ENCODE measurements at regions not wholly inside any gene's neighbourhood (a gene's known extent, or its start where the extent isn't known, plus 50 kb on each side); places are given as distances from the start of the nearest gene placed in this dataset.

GRCh38 chr3:168998792-168999191, 664.7 kb downstream of the MECOM start:
- Histone ChIP-seq H3K27me3 (ENCODE audit: insufficient read depth, low read length) (no peaks in the 10 kb centered on the region), H2AFZ (ENCODE audit: low read length) (no peak overlapping the region), H3K36me3 (ENCODE audit: insufficient read depth, low read length) (no peaks in the 10 kb centered on the region), H3K4me1 (ENCODE audit: insufficient read depth, low read length, severe bottlenecking) (no peaks in the 10 kb centered on the region), H3K4me3 (ENCODE audit: low read depth, low read length, poor library complexity, severe bottlenecking) (no peak overlapping the region), H3K4me2 (ENCODE audit: low read length) (no peak overlapping the region), H3F3A (ENCODE audit: insufficient read depth, low read length) (no peaks in the 10 kb centered on the region), H3K9ac (ENCODE audit: low read length) (no peak overlapping the region), H4K20me1 (ENCODE audit: insufficient read depth, low read length) (no peaks in the 10 kb centered on the region), H3K9me3 (ENCODE audit: low read length) (no peaks in the 10 kb centered on the region), H3K27ac (ENCODE audit: low read depth, low read length, poor library complexity, severe bottlenecking) (no peak overlapping the region), H3K9me2 (ENCODE audit: low read depth, low read length) (no peaks in the 10 kb centered on the region; the same call in 1 of the 2 replicates), H3K79me2 (ENCODE audit: insufficient read depth, low read length) (no peaks in the 10 kb centered on the region)
- TF ChIP-seq EZH2 (IDR thresholded peaks at IDR 0.05; ENCODE audit: borderline replicate concordance, low read length): no peak
- TF ChIP-seq CTCF (IDR thresholded peaks at IDR 0.05; ENCODE audit: low read length): no peak

- Histone ChIP-seq H3K4me3 (ENCODE audit: low read depth, low read length, poor library complexity, severe bottlenecking) (no peak overlapping the region), H3K9me2 (ENCODE audit: low read depth, low read length) (no peaks in the 10 kb centered on the region; the same call in 1 of the 2 replicates), H3K36me3 (ENCODE audit: insufficient read depth, low read length) (no peaks in the 10 kb centered on the region), H3K79me2 (ENCODE audit: insufficient read depth, low read length) (no peaks in the 10 kb centered on the region), H3K9ac (ENCODE audit: low read length) (no peak overlapping the region), H2AFZ (ENCODE audit: low read length) (no peak overlapping the region), H3K4me2 (ENCODE audit: low read length) (no peak overlapping the region), H3K9me3 (ENCODE audit: low read length) (no peaks in the 10 kb centered on the region), H3K27ac (ENCODE audit: low read depth, low read length, poor library complexity, severe bottlenecking) (no peak overlapping the region), H3F3A (ENCODE audit: insufficient read depth, low read length) (no peaks in the 10 kb centered on the region), H4K20me1 (ENCODE audit: insufficient read depth, low read length) (no peaks in the 10 kb centered on the region), H3K27me3 (ENCODE audit: insufficient read depth, low read length) (no peaks in the 10 kb centered on the region), H3K4me1 (ENCODE audit: insufficient read depth, low read length, severe bottlenecking) (no peaks in the 10 kb centered on the region)
- TF ChIP-seq CTCF (IDR thresholded peaks at IDR 0.05; ENCODE audit: low read length) (no peak), EZH2 (IDR thresholded peaks at IDR 0.05; ENCODE audit: borderline replicate concordance, low read length) (no peak)
These were observed 666.0 kb downstream of the MECOM start for GRCh38 chr3:168997488-168997887.

GRCh38 chr3:168996622-168997021, 666.9 kb downstream of the MECOM start:
- H3K4me1 ChIP-seq (ENCODE audit: insufficient read depth, low read length, severe bottlenecking): no peaks in the 10 kb centered on the region
- H3K27me3 ChIP-seq (ENCODE audit: insufficient read depth, low read length): no peaks in the 10 kb centered on the region
- H3K36me3 ChIP-seq (ENCODE audit: insufficient read depth, low read length): no peaks in the 10 kb centered on the region
- H3K4me2 ChIP-seq (ENCODE audit: low read length): no peak overlapping the region
- H3K9me3 ChIP-seq (ENCODE audit: low read length): no peaks in the 10 kb centered on the region
- TF ChIP-seq EZH2 (IDR thresholded peaks at IDR 0.05; ENCODE audit: borderline replicate concordance, low read length): no peak
- TF ChIP-seq CTCF (IDR thresholded peaks at IDR 0.05; ENCODE audit: low read length): no peak
- no peaks in the 10 kb centered on the region for H3K79me2 ChIP-seq (ENCODE audit: insufficient read depth, low read length)
- H3F3A ChIP-seq (ENCODE audit: insufficient read depth, low read length): no peaks in the 10 kb centered on the region
- no peaks in the 10 kb centered on the region; the same call in 1 of the 2 replicates for H3K9me2 ChIP-seq (ENCODE audit: low read depth, low read length)
- no peak overlapping the region for H3K9ac ChIP-seq (ENCODE audit: low read length)
- no peak overlapping the region for H3K4me3 ChIP-seq (ENCODE audit: low read depth, low read length, poor library complexity, severe bottlenecking)
- no peak overlapping the region for H2AFZ ChIP-seq (ENCODE audit: low read length)
- H4K20me1 ChIP-seq (ENCODE audit: insufficient read depth, low read length): no peaks in the 10 kb centered on the region
- no peak overlapping the region for H3K27ac ChIP-seq (ENCODE audit: low read depth, low read length, poor library complexity, severe bottlenecking)
